Stimulated activated CD4-positive, alpha-beta T cell treated with anti-CD3 and anti-CD28 coated beads, Interleukin-2, amount 100 ng/mL, for 24 hours (primary cell): ENCODE measurements at regions not wholly inside any gene's neighbourhood (a gene's known extent, or its start where the extent isn't known, plus 50 kb on each side); places are given as distances from the start of the nearest gene placed in this dataset.
"Not testable (repeated sequence)": the region's sequence is repeated elsewhere in the genome, so short reads cannot be mapped to it uniquely, and the experiment has no call there.

ENCODE experiments used
- DNase-seq, 2 donors: peaks; one replicate each; pipeline ENCODE4 v3.0.0-alpha.2; 2020

- no peak for DNase-seq
Measured at GRCh38 chr17:34771891-34772290, 189.4 kb downstream of the CCT6B start.

DNA sequence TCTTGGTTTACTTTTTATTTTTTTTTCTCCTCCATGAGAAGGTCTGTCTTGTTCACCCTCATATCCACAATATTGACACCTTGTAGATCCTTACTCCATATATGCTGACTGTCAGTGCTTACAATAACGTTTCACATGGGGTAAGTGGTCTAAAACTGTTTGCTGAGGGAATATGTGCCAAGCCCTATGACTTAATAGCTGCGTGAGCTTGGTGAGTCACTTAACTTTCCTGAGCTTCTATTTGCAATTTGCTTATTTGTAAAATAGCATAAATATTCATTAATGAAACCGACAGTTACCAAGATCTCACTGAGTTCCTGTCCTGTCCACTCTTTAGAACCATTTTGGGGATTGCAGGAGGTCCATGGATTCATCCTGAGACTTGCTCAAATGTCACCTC is 190.7 kb downstream of the CCT6B start:
- DNase-seq: no peak

DNA sequence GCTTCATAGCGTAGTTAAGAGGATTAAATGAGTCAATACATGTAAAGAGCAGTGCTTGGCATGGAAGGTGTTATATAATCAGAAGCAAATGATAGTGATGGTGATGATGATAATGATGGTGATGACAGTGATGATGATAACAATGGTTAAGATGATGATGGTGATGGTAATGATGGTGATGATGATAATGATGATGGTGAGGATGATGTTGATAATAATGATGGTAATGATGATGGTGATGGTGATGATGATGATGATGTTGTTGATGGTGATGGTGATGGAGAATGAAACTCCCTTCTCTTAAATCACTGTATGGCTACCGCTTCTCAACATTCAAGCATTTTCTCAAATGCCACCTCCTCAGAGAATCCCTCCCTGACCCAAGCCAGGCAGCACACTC is 190.5 kb downstream of the TMEM132E start:
- DNase-seq: no peak

DNA sequence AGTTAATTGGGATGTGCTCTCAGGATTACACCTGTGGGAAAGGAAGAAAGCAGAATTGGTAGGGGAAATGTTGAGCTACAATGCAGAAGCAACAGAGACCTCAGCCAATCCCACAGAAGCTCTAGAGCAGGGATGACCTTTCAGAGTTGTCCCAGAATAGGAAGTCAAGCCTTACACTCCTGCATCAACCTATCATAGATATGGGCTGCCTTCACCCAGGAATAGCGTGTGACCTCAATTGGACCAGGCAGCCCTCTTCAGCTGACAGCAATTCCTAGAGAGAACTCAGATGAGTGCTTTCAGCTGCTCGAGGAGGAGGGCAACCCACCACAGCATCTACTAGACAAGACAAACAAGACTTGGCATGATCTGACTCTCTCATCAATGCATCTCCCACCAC is 189.7 kb downstream of the TMEM132E start:
- no peak for DNase-seq

GRCh38 chr17:34765291-34765690 is 185.9 kb downstream of the TMEM132E start:
- no peak for DNase-seq

GRCh38 chr17:34764716-34765115 is 185.3 kb downstream of the TMEM132E start:
- DNase-seq: no peak

GRCh38 chr17:34763728-34764665 is 184.6 kb downstream of the TMEM132E start:
- DNase-seq: no peak

GRCh38 chr17:34762078-34762477 is 182.7 kb downstream of the TMEM132E start:
- DNase-seq: no peak

- DNase-seq: no peak
Measured at GRCh38 chr17:34761646-34762045, 182.3 kb downstream of the TMEM132E start.

GRCh38 chr17:34760931-34761495 is 181.6 kb downstream of the TMEM132E start:
- no peak for DNase-seq

DNA sequence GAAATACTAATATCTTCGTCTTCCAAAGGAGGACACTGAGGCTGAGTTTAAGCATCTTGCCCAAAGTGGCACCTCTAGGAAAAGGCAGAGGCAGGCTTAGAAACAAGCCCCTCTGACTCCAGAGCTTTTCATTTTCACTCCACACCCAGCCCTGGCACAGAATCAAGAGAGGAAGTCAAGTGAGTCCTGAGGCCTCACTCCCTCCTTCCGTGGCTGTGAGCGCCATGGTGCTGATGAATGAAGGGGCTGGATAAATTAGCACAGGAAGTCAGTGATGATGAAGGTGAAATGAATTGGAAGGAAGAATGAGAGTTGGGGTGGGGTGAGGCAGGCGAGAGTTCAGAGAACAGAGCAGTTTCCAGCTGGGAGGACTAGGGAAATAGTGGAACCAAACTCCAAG is 179.3 kb downstream of the TMEM132E start:
- no peak for DNase-seq

GRCh38 chr17:34758316-34758715 is 178.9 kb downstream of the TMEM132E start:
- no peak for DNase-seq

GRCh38 chr17:34757611-34758010 is 178.2 kb downstream of the TMEM132E start:
- DNase-seq: no peak

GRCh38 chr17:34757106-34757505 is 177.7 kb downstream of the TMEM132E start:
- no peak for DNase-seq

DNA sequence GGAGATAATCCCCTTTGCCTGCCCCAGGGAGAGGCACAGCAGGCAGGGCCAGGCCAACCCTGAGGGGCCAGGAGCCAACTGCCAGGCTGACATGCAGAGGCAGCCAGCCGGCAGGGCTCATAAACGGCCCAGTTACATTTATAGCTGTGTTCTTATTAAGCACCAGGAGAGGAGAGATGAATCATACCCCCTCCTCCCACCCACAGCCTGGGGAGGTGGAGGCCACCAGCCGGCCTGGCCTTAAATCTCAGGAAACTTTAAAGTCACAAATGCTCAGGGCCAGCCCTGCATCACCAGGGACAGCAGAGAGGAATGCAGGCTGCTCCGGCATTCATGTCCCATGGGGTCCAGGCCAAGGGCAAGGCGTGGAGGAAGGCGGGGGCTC is 177.2 kb downstream of the TMEM132E start:
- no peak for DNase-seq

DNA sequence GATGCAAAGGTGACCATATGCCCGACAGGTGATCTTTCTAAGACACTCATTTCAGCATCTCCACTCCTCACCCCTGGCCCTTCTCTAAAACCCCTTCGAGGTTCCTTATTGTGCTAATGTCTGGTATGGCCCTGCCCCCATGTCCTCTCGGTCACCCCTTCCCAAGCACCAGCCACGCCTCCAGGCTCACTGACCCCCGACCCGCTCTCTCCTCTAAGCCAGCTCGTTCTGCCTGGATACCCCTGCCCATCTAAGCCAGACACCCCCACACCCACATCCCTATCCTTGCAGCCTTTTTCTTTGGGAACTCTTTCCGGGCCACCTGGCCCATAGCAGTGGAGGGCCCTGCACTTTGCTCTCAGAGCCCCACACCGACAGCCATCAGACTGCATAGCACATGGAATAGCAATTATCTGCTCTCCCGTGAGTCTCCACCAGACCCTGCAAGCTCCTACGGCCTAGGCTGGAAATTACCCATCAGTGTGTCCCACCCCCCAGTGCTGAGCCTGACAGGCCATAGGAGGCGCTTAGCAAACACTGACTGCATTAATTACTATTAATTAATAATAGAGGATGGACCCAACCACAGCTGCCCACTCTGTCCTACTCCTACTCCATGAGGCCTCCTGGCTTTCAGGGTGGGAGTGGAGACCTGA is 176.7 kb downstream of the TMEM132E start:
- DNase-seq: no peak

DNA sequence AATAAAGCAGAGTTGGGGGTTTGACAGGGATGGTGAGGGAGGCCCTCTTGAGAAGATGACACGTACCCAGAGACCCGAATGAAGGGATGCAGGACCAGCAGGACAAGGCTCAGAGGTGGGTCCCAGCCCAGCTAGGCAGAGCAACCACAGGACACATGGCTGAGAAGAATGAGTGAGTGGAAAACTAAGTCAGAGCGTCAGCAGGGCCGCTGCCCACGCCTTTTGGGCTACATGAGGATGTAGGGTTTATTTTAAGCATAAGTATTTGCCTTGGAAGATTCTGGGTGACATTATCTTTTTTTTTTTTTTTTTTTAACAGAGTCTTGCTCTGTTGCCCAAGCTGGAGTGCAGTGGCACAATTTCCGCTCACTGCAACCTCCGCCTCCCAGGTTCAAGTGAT is 176.0 kb downstream of the TMEM132E start:
- DNase-seq: no peak

GRCh38 chr17:34750004-34750403 is 170.6 kb downstream of the TMEM132E start:
- DNase-seq: no peak

- DNase-seq: no peak
Measured at GRCh38 chr17:34741967-34742366, 162.6 kb downstream of the TMEM132E start.

DNA sequence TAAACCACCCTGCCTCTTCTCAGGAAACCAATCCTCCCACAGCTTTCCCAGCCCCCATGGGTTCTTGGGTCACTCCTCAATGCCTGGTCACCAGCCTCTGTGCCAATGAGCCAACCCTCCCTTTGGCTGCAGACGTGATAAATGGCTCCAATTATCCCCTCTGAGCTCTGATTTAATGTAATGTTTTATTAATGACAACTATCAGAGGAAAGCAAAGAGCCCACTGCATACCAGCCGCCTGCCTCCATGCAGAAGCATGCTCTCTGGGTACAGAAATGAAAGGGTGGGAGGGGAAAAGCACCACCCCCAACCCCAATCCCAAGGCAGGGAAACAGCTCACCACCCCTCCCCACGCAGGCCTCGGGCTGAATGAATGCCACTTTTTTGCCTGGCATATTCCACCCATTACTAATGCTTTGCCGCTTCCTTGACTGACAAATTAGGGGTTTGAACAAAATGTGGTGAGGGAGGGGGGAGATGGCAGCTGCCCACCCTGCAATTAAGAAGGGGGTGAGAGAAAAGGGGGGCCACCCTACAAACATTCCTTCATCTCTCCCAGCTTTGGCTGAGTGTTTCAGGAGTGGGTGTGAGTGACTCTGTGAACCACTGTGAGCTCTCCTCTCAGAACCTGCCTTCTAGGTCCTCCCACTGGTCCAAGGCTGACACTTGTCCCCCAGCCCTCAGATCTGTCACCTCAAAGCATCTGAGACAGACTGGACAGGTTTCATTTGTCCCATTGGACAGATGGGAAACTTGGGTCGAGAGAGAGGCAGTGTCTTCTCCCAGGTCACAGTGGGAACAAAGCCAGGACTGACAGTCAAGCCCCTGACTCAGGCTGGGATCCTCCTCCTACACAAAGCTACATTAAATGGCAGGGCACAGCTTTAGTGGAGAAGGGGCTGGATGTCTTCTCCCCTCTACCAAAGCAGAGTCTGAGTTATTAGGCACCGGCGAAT is 161.5 kb downstream of the TMEM132E start:
- DNase-seq: no peak

GRCh38 chr17:34739386-34739785 is 160.0 kb downstream of the TMEM132E start:
- no peak for DNase-seq

DNA sequence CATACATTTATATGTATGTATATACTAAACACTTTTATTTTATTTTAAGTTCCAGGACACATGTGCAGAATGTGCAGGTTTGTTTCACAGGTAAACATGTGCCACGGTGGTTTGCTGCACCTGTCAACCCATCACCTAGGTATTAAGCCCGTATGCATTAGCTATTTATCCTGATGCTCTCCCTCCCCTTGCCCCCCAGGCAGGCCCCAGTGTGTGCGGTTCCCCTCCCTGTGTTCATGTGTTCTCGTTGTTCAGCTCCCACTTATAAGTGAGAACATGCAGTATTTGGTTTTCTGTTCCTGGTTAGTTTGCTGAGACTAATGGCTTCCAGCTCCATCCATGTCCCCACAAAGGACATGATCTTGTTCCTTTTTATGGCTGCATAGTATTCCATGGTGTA is 158.3 kb downstream of the TMEM132E start:
- DNase-seq: not testable (repeated sequence)

GRCh38 chr17:34736611-34737010 is 157.2 kb downstream of the TMEM132E start:
- no peak for DNase-seq
